ENCODE measurements at regions not wholly inside any gene's neighbourhood (a gene's known extent, or its start where the extent isn't known, plus 50 kb on each side); places are given as distances from the start of the nearest gene placed in this dataset.

GRCh38 chr10:128518000-128518399 lies 391.8 kb upstream of the MKI67 start (continued):
- TF ChIP-seq CBFB (CRISPR knock-in tag; IDR thresholded peaks at IDR 0.05) (no peak), ZNF678 (CRISPR knock-in tag; IDR thresholded peaks at IDR 0.05) (no peak)

DNA sequence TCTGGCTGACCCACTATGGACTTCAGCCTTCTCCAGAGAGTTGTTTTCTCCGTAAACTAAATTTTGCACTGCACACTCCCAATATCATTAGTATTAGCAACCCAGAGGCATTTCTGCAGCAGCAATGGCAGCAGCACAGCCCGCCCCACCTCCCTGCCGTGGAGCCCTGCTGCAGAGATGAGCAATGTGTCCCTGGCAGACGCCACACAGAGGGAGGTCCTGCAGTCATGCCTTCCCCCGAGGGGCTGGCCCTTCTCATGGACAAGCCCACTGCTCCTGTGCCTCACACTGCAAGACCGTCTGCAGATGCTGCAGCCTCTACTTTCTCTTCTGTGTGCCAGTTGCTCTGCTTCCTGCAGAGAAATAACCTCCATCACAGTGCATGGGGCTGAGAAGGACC lies 393.4 kb upstream of the MKI67 start:
- Histone ChIP-seq H3K27ac (ENCODE audit: extremely low read length, insufficient read depth, low read length) (no peak overlapping the region), H3K4me3 (replicated peaks in 1 of 3; ENCODE audit: insufficient read depth in 1 of 3, low read depth in 2 of 3, low read length in 3 of 3) (no peak overlapping the region), H2AFZ (ENCODE audit: low read length) (no peak overlapping the region), H3K4me2 (ENCODE audit: low read depth, low read length) (no peak overlapping the region), H3K27me3 (ENCODE audit: control insufficient read depth in 1 of 2, insufficient read depth in 2 of 2, low read length in 2 of 2) (peaks cover 4 to 33% of the 10 kb centered on the region in 2 experiments; a peak in 4 of 5 replicates), H4K20me1 (ENCODE audit: insufficient read depth, low read length) (no peaks in the 10 kb centered on the region), H3K9ac (ENCODE audit: insufficient read depth, low read depth, low read length) (no peak overlapping the region), H3K4me1 (ENCODE audit: insufficient read depth, low read length) (no peaks in the 10 kb centered on the region), H3K79me2 (ENCODE audit: insufficient read depth, low read length) (no peaks in the 10 kb centered on the region), H3K9me3 (ENCODE audit: low read length) (no peaks in the 10 kb centered on the region), H3K36me3 (replicated peaks in 1 of 2; ENCODE audit: control insufficient read depth in 1 of 2, insufficient read depth in 2 of 2, low read length in 2 of 2) (no peaks in the 10 kb centered on the region)
- WGBS (ENCODE audit: low lambda C conversion rate) = 10% methylated on average over 3 of the region's 6 CpGs
- ChIA-PET CTCF (ENCODE audit: low intra/inter-chr PET ratio, low total read pairs) (no interaction called here), POLR2A (no interaction called here)
- DNase-seq (ENCODE audit: low spot score) (no peak), ATAC-seq (no peak), FAIRE-seq (no peak)
- intact Hi-C loops (cut with micrococcal nuclease; ENCODE audit: unreplicated experiment) (no loop called here), in situ Hi-C loops (cut with HindIII; ENCODE audit: extremely low pct_ligation_motif_present, low pct_unique_long_range_greater_than_20kb) (no loop called here)
- TF ChIP-seq ZFP36L1 (CRISPR knock-in tag; IDR thresholded peaks at IDR 0.05) (no peak), ZNF772 (CRISPR knock-in tag; IDR thresholded peaks at IDR 0.05) (no peak), RFX3 (CRISPR knock-in tag; IDR thresholded peaks at IDR 0.05) (no peak), BORCS8-MEF2B (CRISPR knock-in tag; IDR thresholded peaks at IDR 0.05) (no peak), NCOA2 (CRISPR knock-in tag; IDR thresholded peaks at IDR 0.05) (no peak), NRL (CRISPR knock-in tag; IDR thresholded peaks at IDR 0.05; ENCODE audit: borderline replicate concordance) (no peak), HDAC6 (IDR thresholded peaks at IDR 0.05; ENCODE audit: low read depth, low read length) (no peak)
- no TSS peak for BruUV-seq (replicated peaks)

DNA sequence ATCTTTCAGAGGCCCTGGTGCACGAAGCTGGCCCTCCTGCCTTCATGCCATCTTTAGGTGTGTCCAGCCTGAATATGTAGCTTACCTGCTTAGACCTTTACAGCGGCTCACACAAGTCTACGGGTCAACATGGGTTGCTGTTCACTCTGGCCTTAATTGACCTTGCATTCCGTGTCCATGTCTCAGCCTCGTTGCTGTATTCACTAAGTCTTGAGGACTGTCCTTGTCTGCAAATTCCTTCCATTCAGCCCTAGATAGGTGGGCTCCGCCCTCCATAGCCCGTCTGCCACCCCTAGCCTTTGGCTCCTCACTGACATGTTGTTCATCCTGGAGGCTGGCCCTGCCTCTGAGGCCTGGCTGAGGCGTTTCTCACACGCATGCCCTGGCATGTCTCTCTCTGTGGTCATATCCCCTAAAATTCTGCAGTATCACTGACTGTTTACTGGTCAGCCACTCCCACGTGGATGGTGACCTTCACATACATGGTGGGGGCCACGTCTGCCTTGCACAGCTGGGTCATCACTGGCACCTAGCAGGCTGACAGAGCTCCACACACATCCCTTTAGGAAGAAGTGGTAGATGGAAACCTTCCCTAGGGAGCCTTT lies 394.1 kb upstream of the MKI67 start:
- Histone ChIP-seq H3K4me2 (ENCODE audit: low read depth, low read length) (no peak overlapping the region), H3K4me3 (replicated peaks in 1 of 3; ENCODE audit: insufficient read depth in 1 of 3, low read depth in 2 of 3, low read length in 3 of 3) (no peak overlapping the region), H2AFZ (ENCODE audit: low read length) (no peak overlapping the region), H3K79me2 (ENCODE audit: insufficient read depth, low read length) (no peaks in the 10 kb centered on the region), H3K36me3 (replicated peaks in 1 of 2; ENCODE audit: control insufficient read depth in 1 of 2, insufficient read depth in 2 of 2, low read length in 2 of 2) (no peaks in the 10 kb centered on the region), H3K27ac (ENCODE audit: extremely low read length, insufficient read depth, low read length) (no peak overlapping the region), H3K9ac (ENCODE audit: insufficient read depth, low read depth, low read length) (no peak overlapping the region), H3K4me1 (ENCODE audit: insufficient read depth, low read length) (no peaks in the 10 kb centered on the region), H3K27me3 (ENCODE audit: control insufficient read depth in 1 of 2, insufficient read depth in 2 of 2, low read length in 2 of 2) (peaks cover 3 to 34% of the 10 kb centered on the region in 2 experiments), H3K9me3 (ENCODE audit: low read length) (no peaks in the 10 kb centered on the region), H4K20me1 (ENCODE audit: insufficient read depth, low read length) (no peaks in the 10 kb centered on the region)
- FAIRE-seq (no peak), DNase-seq (ENCODE audit: low spot score) (no peak), ATAC-seq (no peak)
- in situ Hi-C loops (cut with HindIII; ENCODE audit: extremely low pct_ligation_motif_present, low pct_unique_long_range_greater_than_20kb) (no loop called here), intact Hi-C loops (cut with micrococcal nuclease; ENCODE audit: unreplicated experiment) (no loop called here)
- ChIA-PET POLR2A (no interaction called here), CTCF (ENCODE audit: low intra/inter-chr PET ratio, low total read pairs) (no interaction called here)
- no TSS peak for BruUV-seq (replicated peaks)
- WGBS (ENCODE audit: low lambda C conversion rate) = 4% methylated on average over 8 of the region's 11 CpGs
- TF ChIP-seq CAMTA2 (CRISPR knock-in tag; IDR thresholded peaks at IDR 0.05; ENCODE audit: borderline replicate concordance) (no peak), ZNF550 (CRISPR knock-in tag; IDR thresholded peaks at IDR 0.05; ENCODE audit: borderline replicate concordance) (no peak), RFX3 (CRISPR knock-in tag; IDR thresholded peaks at IDR 0.05) (no peak), ZNF562 (CRISPR knock-in tag; IDR thresholded peaks at IDR 0.05; ENCODE audit: borderline replicate concordance) (no peak), E2F5 (CRISPR knock-in tag; conservative IDR thresholded peaks at IDR 0.05) (no peak), EED (CRISPR knock-in tag; IDR thresholded peaks at IDR 0.05) (no peak), HDAC6 (IDR thresholded peaks at IDR 0.05; ENCODE audit: low read depth, low read length) (no peak)
- TF ChIP-seq, protein P1, sequence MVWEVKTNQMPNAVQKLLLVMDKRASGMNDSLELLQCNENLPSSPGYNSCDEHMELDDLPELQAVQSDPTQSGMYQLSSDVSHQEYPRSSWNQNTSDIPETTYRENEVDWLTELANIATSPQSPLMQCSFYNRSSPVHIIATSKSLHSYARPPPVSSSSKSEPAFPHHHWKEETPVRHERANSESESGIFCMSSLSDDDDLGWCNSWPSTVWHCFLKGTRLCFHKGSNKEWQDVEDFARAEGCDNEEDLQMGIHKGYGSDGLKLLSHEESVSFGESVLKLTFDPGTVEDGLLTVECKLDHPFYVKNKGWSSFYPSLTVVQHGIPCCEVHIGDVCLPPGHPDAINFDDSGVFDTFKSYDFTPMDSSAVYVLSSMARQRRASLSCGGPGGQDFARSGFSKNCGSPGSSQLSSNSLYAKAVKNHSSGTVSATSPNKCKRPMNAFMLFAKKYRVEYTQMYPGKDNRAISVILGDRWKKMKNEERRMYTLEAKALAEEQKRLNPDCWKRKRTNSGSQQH (CRISPR knock-in tag; IDR thresholded peaks at IDR 0.05; ENCODE audit: low read depth) = no peak

Data from HepG2 (cell line).